K562 (cell line): ENCODE measurements at regions not wholly inside any gene's neighbourhood (a gene's known extent, or its start where the extent isn't known, plus 50 kb on each side); places are given as distances from the start of the nearest gene placed in this dataset.
A peak's percentile ranks its signal among the peaks of the same experiment; 100 is the strongest.

Experiments
- CBFA2T3 ChIP-seq: fragments of 450-650 bp; IDR thresholded peaks from 2 replicates; pipeline ENCODE4 v1.6.1; 2017
- HNRNPL ChIP-seq: fragments of 200-400 bp; formaldehyde crosslinking; IDR thresholded peaks from 2 replicates; pipeline ENCODE4 v1.6.1; 2017; ENCODE audit warnings: low read depth, mild to moderate bottlenecking, low read length
- KLF13 ChIP-seq: fragments of 450-650 bp; IDR thresholded peaks from 2 replicates; pipeline ENCODE4 v1.6.1; 2016; ENCODE audit warnings: missing genetic modification characterization, low read depth, mild to moderate bottlenecking, missing compliant biosample characterization, moderate library complexity, borderline replicate concordance
- MYC ChIP-seq, 2 experiments: fragments of 250-450 bp in 1 of 2; sonication (Bioruptor Pico) in 1 of 2; IDR thresholded peaks; 2 replicates each; pipeline versions ENCODE4 v1.5.1 to v1.6.1; 2012 to 2021; ENCODE audit warnings: low read depth in 2 of 2, borderline replicate concordance in 1 of 2, improper control_type of control experiment in 1 of 2, low read length in 1 of 2, mild to moderate bottlenecking in 1 of 2, moderate library complexity in 1 of 2
- NFATC3 ChIP-seq: fragments of 450-650 bp; IDR thresholded peaks from 2 replicates; pipeline ENCODE4 v1.6.1; 2017; ENCODE audit warnings: mild to moderate bottlenecking
- PTRF ChIP-seq: fragments of 450-650 bp; IDR thresholded peaks from 2 replicates; pipeline ENCODE4 v1.6.1; 2016; ENCODE audit warnings: mild to moderate bottlenecking, missing genetic modification characterization, missing compliant biosample characterization
- SP1 ChIP-seq: sonication (generic); formaldehyde crosslinking; IDR thresholded peaks from 2 replicates; pipeline ENCODE4 v1.8.1; 2022; ENCODE audit warnings: mild to moderate bottlenecking, missing genetic modification reagents
- TCF7L2 ChIP-seq: fragments of 150-350 bp; IDR thresholded peaks from 2 replicates; pipeline ENCODE4 v1.6.1; 2016; ENCODE audit warnings: low read depth, mild to moderate bottlenecking, low read length, moderate library complexity
- XRCC5 ChIP-seq: fragments of 200-400 bp; formaldehyde crosslinking; IDR thresholded peaks from 2 replicates; pipeline ENCODE4 v1.6.1; 2017; ENCODE audit warnings: low read depth, mild to moderate bottlenecking, low read length
- ZNF197 ChIP-seq: fragments of 200-800 bp; sonication (Bioruptor generic); IDR thresholded peaks from 2 replicates; pipeline ENCODE4 v1.6.1; 2016; ENCODE audit warnings: low read depth, missing genetic modification characterization, missing compliant biosample characterization
- TF ChIP-seq, protein P1 (sequence below): sonication (generic); formaldehyde crosslinking; IDR thresholded peaks from 2 replicates; pipeline ENCODE4 v1.8.1; 2023; ENCODE audit warnings: mild to moderate bottlenecking, missing genetic modification reagents
- TF ChIP-seq, protein P2 (sequence below): fragments of 250-450 bp; sonication (Bioruptor Pico); IDR thresholded peaks from 2 replicates; pipeline ENCODE4 v1.4.0; 2020; ENCODE audit warnings: mild to moderate bottlenecking, moderate library complexity
- TF ChIP-seq, protein P3 (sequence below): fragments of 450-650 bp; IDR thresholded peaks from 2 replicates; pipeline ENCODE4 v1.7.1; 2018; ENCODE audit warnings: mild to moderate bottlenecking, low read depth; ENCODE audit not compliant: partially characterized antibody
- TF ChIP-seq, protein P4 (sequence below): sonication (generic); formaldehyde crosslinking; IDR thresholded peaks from 2 replicates; pipeline ENCODE4 v1.8.0; 2022; ENCODE audit warnings: mild to moderate bottlenecking, missing genetic modification reagents, borderline replicate concordance

DNA sequence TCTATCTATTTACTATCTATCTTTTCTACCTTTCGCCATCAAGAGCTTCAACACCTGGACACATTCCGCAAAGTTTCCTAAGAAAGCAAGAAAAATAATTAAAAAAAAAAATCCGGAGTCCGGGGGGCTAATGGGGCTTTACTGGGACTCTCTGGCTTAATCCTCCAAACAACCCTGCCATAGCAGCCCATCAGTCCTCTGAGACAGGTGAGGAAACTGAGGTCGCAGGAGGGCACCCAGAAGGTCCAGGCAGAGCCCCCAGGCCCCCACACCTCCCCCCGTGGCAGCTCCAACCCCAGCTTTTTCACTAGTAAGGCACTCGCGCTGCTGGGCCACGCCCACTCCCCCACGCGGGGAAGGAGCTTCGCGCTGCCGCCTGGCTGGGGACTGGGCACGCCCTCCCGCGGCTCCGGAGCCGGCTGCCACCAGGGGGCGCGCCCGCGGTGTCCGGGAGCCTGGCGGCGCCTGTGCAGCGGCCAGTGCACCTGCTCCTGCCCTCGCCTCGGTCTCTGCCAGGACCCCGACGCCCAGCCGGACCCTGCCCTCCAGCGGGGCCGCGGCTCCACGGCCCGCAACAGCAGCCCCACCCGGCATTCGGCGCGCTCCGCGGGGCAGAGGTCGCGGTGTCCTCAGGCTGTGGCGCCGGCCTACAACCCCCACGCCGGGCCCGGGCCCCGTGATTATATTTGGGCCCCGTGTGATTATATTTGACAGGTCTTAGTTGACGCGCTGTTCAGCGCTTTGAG, 54.1 kb upstream of the SAMD11 start (continued):
- TF ChIP-seq, protein P1, sequence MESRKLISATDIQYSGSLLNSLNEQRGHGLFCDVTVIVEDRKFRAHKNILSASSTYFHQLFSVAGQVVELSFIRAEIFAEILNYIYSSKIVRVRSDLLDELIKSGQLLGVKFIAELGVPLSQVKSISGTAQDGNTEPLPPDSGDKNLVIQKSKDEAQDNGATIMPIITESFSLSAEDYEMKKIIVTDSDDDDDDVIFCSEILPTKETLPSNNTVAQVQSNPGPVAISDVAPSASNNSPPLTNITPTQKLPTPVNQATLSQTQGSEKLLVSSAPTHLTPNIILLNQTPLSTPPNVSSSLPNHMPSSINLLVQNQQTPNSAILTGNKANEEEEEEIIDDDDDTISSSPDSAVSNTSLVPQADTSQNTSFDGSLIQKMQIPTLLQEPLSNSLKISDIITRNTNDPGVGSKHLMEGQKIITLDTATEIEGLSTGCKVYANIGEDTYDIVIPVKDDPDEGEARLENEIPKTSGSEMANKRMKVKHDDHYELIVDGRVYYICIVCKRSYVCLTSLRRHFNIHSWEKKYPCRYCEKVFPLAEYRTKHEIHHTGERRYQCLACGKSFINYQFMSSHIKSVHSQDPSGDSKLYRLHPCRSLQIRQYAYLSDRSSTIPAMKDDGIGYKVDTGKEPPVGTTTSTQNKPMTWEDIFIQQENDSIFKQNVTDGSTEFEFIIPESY = peak; percentile 82
- peak; percentile 78 for TF ChIP-seq SP1 (CRISPR knock-in tag)
- TF ChIP-seq KLF13 (tag) = 0 out of 2 replicates have a peak, but pooled peaks have one; percentile 44
- TF ChIP-seq, protein P2, sequence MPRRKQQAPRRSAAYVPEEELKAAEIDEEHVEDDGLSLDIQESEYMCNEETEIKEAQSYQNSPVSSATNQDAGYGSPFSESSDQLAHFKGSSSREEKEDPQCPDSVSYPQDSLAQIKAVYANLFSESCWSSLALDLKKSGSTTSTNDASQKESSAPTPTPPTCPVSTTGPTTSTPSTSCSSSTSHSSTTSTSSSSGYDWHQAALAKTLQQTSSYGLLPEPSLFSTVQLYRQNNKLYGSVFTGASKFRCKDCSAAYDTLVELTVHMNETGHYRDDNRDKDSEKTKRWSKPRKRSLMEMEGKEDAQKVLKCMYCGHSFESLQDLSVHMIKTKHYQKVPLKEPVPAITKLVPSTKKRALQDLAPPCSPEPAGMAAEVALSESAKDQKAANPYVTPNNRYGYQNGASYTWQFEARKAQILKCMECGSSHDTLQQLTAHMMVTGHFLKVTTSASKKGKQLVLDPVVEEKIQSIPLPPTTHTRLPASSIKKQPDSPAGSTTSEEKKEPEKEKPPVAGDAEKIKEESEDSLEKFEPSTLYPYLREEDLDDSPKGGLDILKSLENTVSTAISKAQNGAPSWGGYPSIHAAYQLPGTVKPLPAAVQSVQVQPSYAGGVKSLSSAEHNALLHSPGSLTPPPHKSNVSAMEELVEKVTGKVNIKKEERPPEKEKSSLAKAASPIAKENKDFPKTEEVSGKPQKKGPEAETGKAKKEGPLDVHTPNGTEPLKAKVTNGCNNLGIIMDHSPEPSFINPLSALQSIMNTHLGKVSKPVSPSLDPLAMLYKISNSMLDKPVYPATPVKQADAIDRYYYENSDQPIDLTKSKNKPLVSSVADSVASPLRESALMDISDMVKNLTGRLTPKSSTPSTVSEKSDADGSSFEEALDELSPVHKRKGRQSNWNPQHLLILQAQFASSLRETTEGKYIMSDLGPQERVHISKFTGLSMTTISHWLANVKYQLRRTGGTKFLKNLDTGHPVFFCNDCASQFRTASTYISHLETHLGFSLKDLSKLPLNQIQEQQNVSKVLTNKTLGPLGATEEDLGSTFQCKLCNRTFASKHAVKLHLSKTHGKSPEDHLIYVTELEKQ (CRISPR knock-in tag) = no peak
- peak; percentile 65 for TF ChIP-seq MYC (IDR thresholded peaks at IDR 0.05; ENCODE audit: low read depth, low read length)
- TF ChIP-seq MYC (CRISPR knock-in tag; IDR thresholded peaks at IDR 0.05; ENCODE audit: borderline replicate concordance, low read depth) = no peak
- TF ChIP-seq, protein P3, sequence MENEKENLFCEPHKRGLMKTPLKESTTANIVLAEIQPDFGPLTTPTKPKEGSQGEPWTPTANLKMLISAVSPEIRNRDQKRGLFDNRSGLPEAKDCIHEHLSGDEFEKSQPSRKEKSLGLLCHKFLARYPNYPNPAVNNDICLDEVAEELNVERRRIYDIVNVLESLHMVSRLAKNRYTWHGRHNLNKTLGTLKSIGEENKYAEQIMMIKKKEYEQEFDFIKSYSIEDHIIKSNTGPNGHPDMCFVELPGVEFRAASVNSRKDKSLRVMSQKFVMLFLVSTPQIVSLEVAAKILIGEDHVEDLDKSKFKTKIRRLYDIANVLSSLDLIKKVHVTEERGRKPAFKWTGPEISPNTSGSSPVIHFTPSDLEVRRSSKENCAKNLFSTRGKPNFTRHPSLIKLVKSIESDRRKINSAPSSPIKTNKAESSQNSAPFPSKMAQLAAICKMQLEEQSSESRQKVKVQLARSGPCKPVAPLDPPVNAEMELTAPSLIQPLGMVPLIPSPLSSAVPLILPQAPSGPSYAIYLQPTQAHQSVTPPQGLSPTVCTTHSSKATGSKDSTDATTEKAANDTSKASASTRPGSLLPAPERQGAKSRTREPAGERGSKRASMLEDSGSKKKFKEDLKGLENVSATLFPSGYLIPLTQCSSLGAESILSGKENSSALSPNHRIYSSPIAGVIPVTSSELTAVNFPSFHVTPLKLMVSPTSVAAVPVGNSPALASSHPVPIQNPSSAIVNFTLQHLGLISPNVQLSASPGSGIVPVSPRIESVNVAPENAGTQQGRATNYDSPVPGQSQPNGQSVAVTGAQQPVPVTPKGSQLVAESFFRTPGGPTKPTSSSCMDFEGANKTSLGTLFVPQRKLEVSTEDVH = no peak
- TF ChIP-seq TCF7L2 = no peak
- TF ChIP-seq, protein P4, sequence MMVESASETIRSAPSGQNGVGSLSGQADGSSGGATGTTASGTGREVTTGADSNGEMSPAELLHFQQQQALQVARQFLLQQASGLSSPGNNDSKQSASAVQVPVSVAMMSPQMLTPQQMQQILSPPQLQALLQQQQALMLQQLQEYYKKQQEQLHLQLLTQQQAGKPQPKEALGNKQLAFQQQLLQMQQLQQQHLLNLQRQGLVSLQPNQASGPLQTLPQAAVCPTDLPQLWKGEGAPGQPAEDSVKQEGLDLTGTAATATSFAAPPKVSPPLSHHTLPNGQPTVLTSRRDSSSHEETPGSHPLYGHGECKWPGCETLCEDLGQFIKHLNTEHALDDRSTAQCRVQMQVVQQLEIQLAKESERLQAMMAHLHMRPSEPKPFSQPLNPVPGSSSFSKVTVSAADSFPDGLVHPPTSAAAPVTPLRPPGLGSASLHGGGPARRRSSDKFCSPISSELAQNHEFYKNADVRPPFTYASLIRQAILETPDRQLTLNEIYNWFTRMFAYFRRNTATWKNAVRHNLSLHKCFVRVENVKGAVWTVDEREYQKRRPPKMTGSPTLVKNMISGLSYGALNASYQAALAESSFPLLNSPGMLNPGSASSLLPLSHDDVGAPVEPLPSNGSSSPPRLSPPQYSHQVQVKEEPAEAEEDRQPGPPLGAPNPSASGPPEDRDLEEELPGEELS (CRISPR knock-in tag) = 0 out of 2 replicates have a peak, but pooled peaks have one; percentile 35
- TF ChIP-seq CBFA2T3 = no peak
- no peak for TF ChIP-seq NFATC3
- TF ChIP-seq XRCC5 = peak; percentile 71; the same call in 1 of the 2 replicates
- peak; percentile 75; the same call in 1 of the 2 replicates for TF ChIP-seq HNRNPL
- TF ChIP-seq ZNF197 = no peak
- no peak for TF ChIP-seq PTRF (tag)
